ENCODE measurements at regions not wholly inside any gene's neighbourhood (a gene's known extent, or its start where the extent isn't known, plus 50 kb on each side); places are given as distances from the start of the nearest gene placed in this dataset.

GRCh38 chr20:59438201-59438600 is 137.8 kb downstream of the EDN3 start:
- Histone ChIP-seq H3K9me3 (ENCODE audit: control insufficient read depth, insufficient read depth, low read length) (no peaks in the 10 kb centered on the region), H3K36me3 (ENCODE audit: control insufficient read depth, insufficient read depth, low read length) (no peaks in the 10 kb centered on the region), H3K4me1 (ENCODE audit: control insufficient read depth, insufficient read depth, low read length) (no peaks in the 10 kb centered on the region), H3K27ac (ENCODE audit: low read length) (no peak overlapping the region), H3K27me3 (ENCODE audit: control insufficient read depth, insufficient read depth, low read length) (no peaks in the 10 kb centered on the region), H3K4me3 (ENCODE audit: low read length) (no peak overlapping the region)
- no peak overlapping the region for H3K4me3 Mint-ChIP-seq
- no peak for ATAC-seq
- intact Hi-C loops (cut with micrococcal nuclease): no loop called here
- peaks cover 16 to 26% of the 10 kb centered on the region in 2 donors for H3K27me3 Mint-ChIP-seq (ENCODE audit: low read depth in 2 of 2)
- no peak overlapping the region for H3K27ac Mint-ChIP-seq
- H3K4me1 Mint-ChIP-seq: no peaks in the 10 kb centered on the region
- H3K36me3 Mint-ChIP-seq: no peaks in the 10 kb centered on the region
- no peak for DNase-seq
- H3K9me3 Mint-ChIP-seq: no peaks in the 10 kb centered on the region
- TF ChIP-seq CTCF (IDR thresholded peaks at IDR 0.05): no peak
- 93% methylated on average over 3 of the region's 4 CpGs for WGBS (ENCODE audit: insufficient coverage)

GRCh38 chr20:59439243-59439642 is 138.8 kb downstream of the EDN3 start:
- H3K36me3 Mint-ChIP-seq: no peaks in the 10 kb centered on the region
- intact Hi-C loops (cut with micrococcal nuclease): no loop called here
- Histone ChIP-seq H3K4me3 (ENCODE audit: low read length) (no peak overlapping the region), H3K27ac (ENCODE audit: low read length) (no peak overlapping the region), H3K4me1 (ENCODE audit: control insufficient read depth, insufficient read depth, low read length) (no peaks in the 10 kb centered on the region), H3K36me3 (ENCODE audit: control insufficient read depth, insufficient read depth, low read length) (no peaks in the 10 kb centered on the region), H3K27me3 (ENCODE audit: control insufficient read depth, insufficient read depth, low read length) (no peaks in the 10 kb centered on the region), H3K9me3 (ENCODE audit: control insufficient read depth, insufficient read depth, low read length) (no peaks in the 10 kb centered on the region)
- peaks cover 13 to 33% of the 10 kb centered on the region in 2 donors for H3K27me3 Mint-ChIP-seq (ENCODE audit: low read depth in 2 of 2)
- no peak for TF ChIP-seq CTCF (IDR thresholded peaks at IDR 0.05)
- H3K27ac Mint-ChIP-seq: no peak overlapping the region
- no peak for ATAC-seq
- 71% methylated on average over 7 of the region's 7 CpGs for WGBS (ENCODE audit: insufficient coverage)
- H3K4me3 Mint-ChIP-seq: no peak overlapping the region
- H3K4me1 Mint-ChIP-seq: no peaks in the 10 kb centered on the region
- DNase-seq: no peak
- no peaks in the 10 kb centered on the region for H3K9me3 Mint-ChIP-seq

GRCh38 chr20:59441306-59441705 is 140.9 kb downstream of the EDN3 start:
- Histone ChIP-seq H3K4me1 (ENCODE audit: control insufficient read depth, insufficient read depth, low read length) (no peaks in the 10 kb centered on the region), H3K9me3 (ENCODE audit: control insufficient read depth, insufficient read depth, low read length) (no peaks in the 10 kb centered on the region), H3K27me3 (ENCODE audit: control insufficient read depth, insufficient read depth, low read length) (no peaks in the 10 kb centered on the region), H3K4me3 (ENCODE audit: low read length) (no peak overlapping the region), H3K27ac (ENCODE audit: low read length) (no peak overlapping the region), H3K36me3 (ENCODE audit: control insufficient read depth, insufficient read depth, low read length) (no peaks in the 10 kb centered on the region)
- peaks cover 21 to 51% of the 10 kb centered on the region in 2 donors for H3K27me3 Mint-ChIP-seq (ENCODE audit: low read depth in 2 of 2)
- DNase-seq (no peak), ATAC-seq (no peak)
- no peaks in the 10 kb centered on the region for H3K36me3 Mint-ChIP-seq
- no peaks in the 10 kb centered on the region for H3K4me1 Mint-ChIP-seq
- H3K4me3 Mint-ChIP-seq: no peak overlapping the region
- no peak overlapping the region for H3K27ac Mint-ChIP-seq
- WGBS (ENCODE audit: insufficient coverage): 88% methylated on average over 3 of the region's 3 CpGs
- H3K9me3 Mint-ChIP-seq: no peaks in the 10 kb centered on the region
- TF ChIP-seq CTCF (IDR thresholded peaks at IDR 0.05): no peak
- intact Hi-C loops (cut with micrococcal nuclease): no loop called here

Measured in natural killer cell (primary cell).